Suprapubic skin (tissue), 4 donors: ENCODE measurements at regions not wholly inside any gene's neighbourhood (a gene's known extent, or its start where the extent isn't known, plus 50 kb on each side); places are given as distances from the start of the nearest gene placed in this dataset.

ENCODE experiments used
- POLR2A ChIP-seq, 2 donors: fragments of 450-650 bp; IDR thresholded peaks; one replicate each; pipeline ENCODE4 v1.6.1; 2017; ENCODE audit warnings: antibody characterized with exemption in 2 of 2, mild to moderate bottlenecking in 2 of 2, moderate library complexity in 2 of 2
- POLR2AphosphoS5 ChIP-seq, 3 donors: sonication (generic); formaldehyde crosslinking; IDR thresholded peaks; one replicate each; pipeline ENCODE4 v1.6.1; 2017; ENCODE audit warnings: antibody characterized with exemption in 3 of 3
- TF ChIP-seq, protein P1 (sequence below), 2 donors: fragments of 200-600 bp in 1 of 2; fragments of 450-650 bp in 1 of 2; sonication (generic) in 1 of 2; IDR thresholded peaks; one replicate each; pipeline ENCODE4 v1.5.1; 2016 to 2019; ENCODE audit warnings: antibody characterized with exemption in 2 of 2, mild to moderate bottlenecking in 1 of 2, moderate library complexity in 1 of 2

- TF ChIP-seq, protein P1, sequence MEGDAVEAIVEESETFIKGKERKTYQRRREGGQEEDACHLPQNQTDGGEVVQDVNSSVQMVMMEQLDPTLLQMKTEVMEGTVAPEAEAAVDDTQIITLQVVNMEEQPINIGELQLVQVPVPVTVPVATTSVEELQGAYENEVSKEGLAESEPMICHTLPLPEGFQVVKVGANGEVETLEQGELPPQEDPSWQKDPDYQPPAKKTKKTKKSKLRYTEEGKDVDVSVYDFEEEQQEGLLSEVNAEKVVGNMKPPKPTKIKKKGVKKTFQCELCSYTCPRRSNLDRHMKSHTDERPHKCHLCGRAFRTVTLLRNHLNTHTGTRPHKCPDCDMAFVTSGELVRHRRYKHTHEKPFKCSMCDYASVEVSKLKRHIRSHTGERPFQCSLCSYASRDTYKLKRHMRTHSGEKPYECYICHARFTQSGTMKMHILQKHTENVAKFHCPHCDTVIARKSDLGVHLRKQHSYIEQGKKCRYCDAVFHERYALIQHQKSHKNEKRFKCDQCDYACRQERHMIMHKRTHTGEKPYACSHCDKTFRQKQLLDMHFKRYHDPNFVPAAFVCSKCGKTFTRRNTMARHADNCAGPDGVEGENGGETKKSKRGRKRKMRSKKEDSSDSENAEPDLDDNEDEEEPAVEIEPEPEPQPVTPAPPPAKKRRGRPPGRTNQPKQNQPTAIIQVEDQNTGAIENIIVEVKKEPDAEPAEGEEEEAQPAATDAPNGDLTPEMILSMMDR (IDR thresholded peaks at IDR 0.05): no peak
- TF ChIP-seq POLR2A (IDR thresholded peaks at IDR 0.05) (no peak), POLR2AphosphoS5 (IDR thresholded peaks at IDR 0.05) (no peak)
Measured at GRCh38 chr12:42766754-42767153, 177.2 kb upstream of the PRICKLE1 start.
